Kidney epithelial cell (primary cell): ENCODE measurements at regions not wholly inside any gene's neighbourhood (a gene's known extent, or its start where the extent isn't known, plus 50 kb on each side); places are given as distances from the start of the nearest gene placed in this dataset.

ENCODE experiments used
- DNase-seq: peaks from one replicate; pipeline ENCODE4 v3.0.0-alpha.2; 2010; ENCODE audit warnings: low read depth
- H3K27me3 ChIP-seq: 2 replicates; pipeline ENCODE4 v1.6.0; 2011; ENCODE audit warnings: low read length; ENCODE audit not compliant: control insufficient read depth, insufficient read depth
- H3K36me3 ChIP-seq: 2 replicates; pipeline ENCODE4 v1.5.1; 2011; ENCODE audit warnings: low read length; ENCODE audit not compliant: control insufficient read depth, insufficient read depth
- H3K4me3 ChIP-seq: 2 replicates; pipeline ENCODE4 v1.5.1; 2011; ENCODE audit warnings: low read depth, mild to moderate bottlenecking, control low read depth, low read length
- TF ChIP-seq, protein P1 (sequence below): IDR thresholded peaks from 2 replicates; pipeline ENCODE4 v1.5.1; 2011; ENCODE audit warnings: mild to moderate bottlenecking, moderate library complexity, low read length, control low read depth, inconsistent platforms; ENCODE audit not compliant: insufficient read depth, poor library complexity, severe bottlenecking

- Histone ChIP-seq H3K4me3 (no peak overlapping the region), H3K27me3 (no peaks in the 10 kb centered on the region), H3K36me3 (no peaks in the 10 kb centered on the region)
- TF ChIP-seq, protein P1, sequence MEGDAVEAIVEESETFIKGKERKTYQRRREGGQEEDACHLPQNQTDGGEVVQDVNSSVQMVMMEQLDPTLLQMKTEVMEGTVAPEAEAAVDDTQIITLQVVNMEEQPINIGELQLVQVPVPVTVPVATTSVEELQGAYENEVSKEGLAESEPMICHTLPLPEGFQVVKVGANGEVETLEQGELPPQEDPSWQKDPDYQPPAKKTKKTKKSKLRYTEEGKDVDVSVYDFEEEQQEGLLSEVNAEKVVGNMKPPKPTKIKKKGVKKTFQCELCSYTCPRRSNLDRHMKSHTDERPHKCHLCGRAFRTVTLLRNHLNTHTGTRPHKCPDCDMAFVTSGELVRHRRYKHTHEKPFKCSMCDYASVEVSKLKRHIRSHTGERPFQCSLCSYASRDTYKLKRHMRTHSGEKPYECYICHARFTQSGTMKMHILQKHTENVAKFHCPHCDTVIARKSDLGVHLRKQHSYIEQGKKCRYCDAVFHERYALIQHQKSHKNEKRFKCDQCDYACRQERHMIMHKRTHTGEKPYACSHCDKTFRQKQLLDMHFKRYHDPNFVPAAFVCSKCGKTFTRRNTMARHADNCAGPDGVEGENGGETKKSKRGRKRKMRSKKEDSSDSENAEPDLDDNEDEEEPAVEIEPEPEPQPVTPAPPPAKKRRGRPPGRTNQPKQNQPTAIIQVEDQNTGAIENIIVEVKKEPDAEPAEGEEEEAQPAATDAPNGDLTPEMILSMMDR, result no peak
- DNase-seq, result no peak
These were observed 1111.6 kb upstream of the ZEB2 start for GRCh38 chr2:145631561-145631960.

DNA sequence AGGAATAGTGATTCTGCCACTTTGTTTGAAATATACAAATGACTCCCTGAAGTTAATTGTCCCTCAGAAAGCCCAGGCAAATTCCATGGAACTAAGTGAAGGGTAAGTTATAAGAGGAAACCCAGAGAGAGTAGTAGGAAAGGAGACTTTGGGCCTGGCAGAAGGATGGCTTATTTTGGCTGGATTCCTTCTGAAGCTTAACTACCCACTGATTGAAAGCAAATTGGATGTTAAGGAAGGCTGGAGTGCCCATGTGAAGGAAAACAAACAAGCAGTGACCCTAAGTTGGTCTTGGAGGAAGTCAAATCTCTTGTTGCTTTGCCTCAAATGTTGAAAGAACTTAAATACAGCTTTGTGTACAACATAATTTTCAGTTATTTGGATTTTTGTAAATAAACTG lies 1106.4 kb upstream of the ZEB2 start:
- no peak for DNase-seq
- Histone ChIP-seq H3K27me3 (no peaks in the 10 kb centered on the region), H3K4me3 (no peak overlapping the region), H3K36me3 (no peaks in the 10 kb centered on the region)
- TF ChIP-seq, protein P1, result no peak

- DNase-seq, result no peak
- TF ChIP-seq, protein P1, result no peak
These were observed 1105.2 kb upstream of the ZEB2 start for GRCh38 chr2:145625111-145625510.

GRCh38 chr2:145623136-145623535 lies 1103.2 kb upstream of the ZEB2 start:
- no peaks in the 10 kb centered on the region for H3K27me3 ChIP-seq
- H3K36me3 ChIP-seq, result no peaks in the 10 kb centered on the region
- peak; percentile 16 for DNase-seq
- TF ChIP-seq, protein P1, result no peak
- no peak overlapping the region for H3K4me3 ChIP-seq

More at GRCh38 chr2:145625111-145625510, 1105.2 kb upstream of the ZEB2 start:
- Histone ChIP-seq H3K27me3 (no peaks in the 10 kb centered on the region), H3K36me3 (no peaks in the 10 kb centered on the region), H3K4me3 (no peak overlapping the region)

GRCh38 chr2:145622285-145622684 lies 1102.4 kb upstream of the ZEB2 start:
- TF ChIP-seq, protein P1, result no peak
- Histone ChIP-seq H3K27me3 (no peaks in the 10 kb centered on the region), H3K4me3 (no peak overlapping the region), H3K36me3 (no peaks in the 10 kb centered on the region)
- DNase-seq, result no peak

DNA sequence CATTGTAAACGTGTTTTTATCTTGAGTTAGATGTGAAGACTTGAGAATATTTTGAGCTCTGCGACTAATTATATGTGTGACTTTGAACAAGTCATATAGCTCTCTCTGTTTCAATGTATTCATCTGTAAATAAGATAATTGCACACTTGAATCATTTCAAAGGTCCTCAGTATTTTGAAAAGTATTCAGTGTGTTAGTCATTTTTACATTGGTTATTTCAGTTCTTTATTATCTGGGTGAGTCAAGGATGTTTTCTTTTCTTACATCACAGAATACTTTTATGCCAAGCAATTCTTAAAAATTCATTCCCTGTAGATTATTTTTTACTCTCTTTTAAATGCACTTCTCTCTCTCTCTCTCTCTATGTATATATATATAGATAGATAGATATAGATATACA lies 1098.0 kb upstream of the ZEB2 start:
- DNase-seq, result no peak
- H3K4me3 ChIP-seq, result no peak overlapping the region

More for the DNA sequence above, 1098.0 kb upstream of the ZEB2 start:
- TF ChIP-seq, protein P1, result no peak
- Histone ChIP-seq H3K36me3 (no peaks in the 10 kb centered on the region), H3K27me3 (no peaks in the 10 kb centered on the region)
